ENCODE measurements at regions not wholly inside any gene's neighbourhood (a gene's known extent, or its start where the extent isn't known, plus 50 kb on each side); places are given as distances from the start of the nearest gene placed in this dataset.

- H3K9me3 Mint-ChIP-seq: peaks cover 0 to 6% of the 10 kb centered on the region in 2 experiments; a peak in 2 of 5 replicates
- Histone ChIP-seq H2BK5ac (ENCODE audit: insufficient read length, low read length) (no peak overlapping the region), H4K20me1 (ENCODE audit: control insufficient read depth, insufficient read depth, insufficient read length) (no peaks in the 10 kb centered on the region), H2BK12ac (ENCODE audit: insufficient read length, low read depth, low read length) (no peak overlapping the region), H2BK20ac (ENCODE audit: low read depth, low read length, poor library complexity, severe bottlenecking) (no peak overlapping the region), H3K14ac (ENCODE audit: insufficient read depth, low read length) (no peak overlapping the region), H3K79me1 (ENCODE audit: insufficient read depth, low read depth, low read length, poor library complexity, severe bottlenecking) (no peaks in the 10 kb centered on the region), H3K27me3 (ENCODE audit: insufficient read depth, low read length) (no peaks in the 10 kb centered on the region), H3K23ac (ENCODE audit: insufficient read length, low read depth, low read length) (no peak overlapping the region), H3K4me2 (ENCODE audit: insufficient read depth, insufficient read length, low read length) (no peak overlapping the region), H2BK15ac (ENCODE audit: low read depth, low read length) (no peak overlapping the region), H4K5ac (ENCODE audit: insufficient read length, low read depth, low read length) (no peak overlapping the region), H3K4ac (ENCODE audit: low read depth, low read length) (no peak overlapping the region), H2AFZ (ENCODE audit: low read length) (no peak overlapping the region), H4K91ac (ENCODE audit: insufficient read length, low read depth, low read length) (no peak overlapping the region), H3K4me1 (ENCODE audit: insufficient read depth, low read length) (no peaks in the 10 kb centered on the region), H4K8ac (replicated peaks; ENCODE audit: insufficient read length, low read depth, low read length) (no peak overlapping the region), H3K9me3 (ENCODE audit: control insufficient read depth, low read depth, low read length) (no peaks in the 10 kb centered on the region), H3K23me2 (ENCODE audit: insufficient read length, low read depth, low read length, poor library complexity, severe bottlenecking) (no peaks in the 10 kb centered on the region), H3K79me2 (ENCODE audit: insufficient read depth, low read length) (no peaks in the 10 kb centered on the region), H3T11ph (ENCODE audit: low read length) (no peak overlapping the region), H3K9ac (ENCODE audit: extremely low read depth, insufficient read length, low read length) (no peak overlapping the region), H3K56ac (ENCODE audit: insufficient read length, low read depth, low read length) (no peak overlapping the region), H2BK120ac (ENCODE audit: low read depth, low read length, poor library complexity, severe bottlenecking) (no peak overlapping the region), H3K27ac (ENCODE audit: insufficient read length, low read depth, low read length) (no peak overlapping the region), H2AK5ac (ENCODE audit: insufficient read length, low read length) (no peak overlapping the region), H3K18ac (ENCODE audit: insufficient read length, low read depth, low read length) (no peak overlapping the region)
- TF ChIP-seq CTCF (conservative IDR thresholded peaks at IDR 0.05): no peak
- H3K4me3 Mint-ChIP-seq: no peak overlapping the region; a peak in 1 of 5 replicates
- no peak for DNase-seq
- peaks cover 0 to 2% of the 10 kb centered on the region in 2 experiments; a peak in 1 of 4 replicates for H3K4me1 Mint-ChIP-seq
- no peaks in the 10 kb centered on the region; a peak in 2 of 7 replicates for H3K36me3 Mint-ChIP-seq (ENCODE audit: insufficient read depth in 1 of 3, low read depth in 3 of 3)
- no CpG with 5 or more reads among the region's 3 CpGs for WGBS (ENCODE audit: extremely low coverage, insufficient read length, low lambda C conversion rate)
- H3K27me3 Mint-ChIP-seq (ENCODE audit: low read depth): peaks cover 8% of the 10 kb centered on the region
- H3K27ac Mint-ChIP-seq: no peak overlapping the region
Observed at GRCh38 chr10:120782336-120782735, 68.8 kb upstream of the WDR11 start.

Data from H9 (cell line).